ENCODE measurements at regions not wholly inside any gene's neighbourhood (a gene's known extent, or its start where the extent isn't known, plus 50 kb on each side); places are given as distances from the start of the nearest gene placed in this dataset.

GRCh38 chr4:81982846-81983540 is 390.8 kb downstream of the HNRNPD start (continued):
- no peak for TF ChIP-seq POU2F2 (IDR thresholded peaks at IDR 0.05; ENCODE audit: borderline replicate concordance, low read depth, low read length)
- no peak for TF ChIP-seq ZNF622 (IDR thresholded peaks at IDR 0.05)

- Histone ChIP-seq H3K9me3 (replicated peaks; ENCODE audit: control insufficient read depth, insufficient read depth, low read length) (no peaks in the 10 kb centered on the region), H3K27me3 (replicated peaks in 1 of 2; ENCODE audit: control insufficient read depth in 2 of 2, insufficient read depth in 2 of 2, low read length in 1 of 2) (no peaks in the 10 kb centered on the region), H3K27ac (ENCODE audit: control insufficient read depth, insufficient read depth) (no peak overlapping the region), H4K20me1 (ENCODE audit: control insufficient read depth, insufficient read depth) (no peaks in the 10 kb centered on the region), H3K79me2 (ENCODE audit: control insufficient read depth, insufficient read depth, low read length) (no peaks in the 10 kb centered on the region), H3K4me2 (ENCODE audit: control insufficient read depth, insufficient read depth) (no peak overlapping the region), H3K4me1 (ENCODE audit: control insufficient read depth, insufficient read depth, low read length) (no peaks in the 10 kb centered on the region), H3K4me3 (no peak overlapping the region), H3K9ac (ENCODE audit: control insufficient read depth, insufficient read depth, low read length) (no peak overlapping the region), H3K36me3 (ENCODE audit: control insufficient read depth in 2 of 2, insufficient read depth in 2 of 2, low read length in 1 of 2) (no peaks in the 10 kb centered on the region), H2AFZ (ENCODE audit: control insufficient read depth, low read depth, low read length) (no peak overlapping the region)
- no TSS peak for BruUV-seq (replicated peaks)
- in situ Hi-C loops (cut with MboI) (no loop called here), intact Hi-C loops (cut with micrococcal nuclease; ENCODE audit: unreplicated experiment) (no loop called here)
- 42% methylated on average over 3 of the region's 3 CpGs for WGBS (ENCODE audit: insufficient coverage, insufficient replicate concordance, low lambda C conversion rate, missing lambda C conversion rate)
- DNase-seq (ENCODE audit: low read depth, low spot score) (no peak), FAIRE-seq (no peak), ATAC-seq (no peak)
- TF ChIP-seq PAX8 (IDR thresholded peaks at IDR 0.05) (no peak), ATF2 (IDR thresholded peaks at IDR 0.05; ENCODE audit: low read length) (no peak), GABPA (IDR thresholded peaks at IDR 0.05; ENCODE audit: low read depth) (no peak), ETV6 (conservative IDR thresholded peaks at IDR 0.05 in 1 of 2, IDR thresholded peaks at IDR 0.05 in 1 of 2; ENCODE audit: borderline replicate concordance in 1 of 2, low read depth in 1 of 2) (no peak), ZBTB40 (IDR thresholded peaks at IDR 0.05; ENCODE audit: borderline replicate concordance) (no peak), IRF3 (IDR thresholded peaks at IDR 0.05) (no peak), LARP7 (IDR thresholded peaks at IDR 0.05) (no peak)
- ChIA-PET RAD21 (ENCODE audit: unreplicated experiment) (no interaction called here), SMC1A (ENCODE audit: uncharacterized antibody, unreplicated experiment) (interaction anchor here (1.5 kb wide), 1 partner anchor 45 kb away, joined by 3 read pairs; no protein-coding TSS in a partner anchor), POLR2A (no interaction called here), CTCF (no interaction called here)
These were observed 392.6 kb downstream of the HNRNPD start for GRCh38 chr4:81981218-81981617.

All from GM12878 (cell line).